Gastroesophageal sphincter (tissue), 4 donors: ENCODE measurements at regions not wholly inside any gene's neighbourhood (a gene's known extent, or its start where the extent isn't known, plus 50 kb on each side); places are given as distances from the start of the nearest gene placed in this dataset.

Source experiments
- ATAC-seq: fragments of 150-250 bp; one replicate; pipeline ENCODE4 v1.9.1; 2016; ENCODE audit warnings: mild to moderate bottlenecking, moderate library complexity
- H3K27ac ChIP-seq, 4 donors: fragments of 200-600 bp; sonication (generic) in 3 of 4; 1 replicate in 3 of 4; 2 replicates in 1 of 4; pipeline ENCODE4 v1.5.1; 2016 to 2019
- H3K27me3 ChIP-seq: fragments of 200-600 bp; sonication (generic); one replicate; pipeline ENCODE4 v1.5.1; 2019
- H3K36me3 ChIP-seq, 2 donors: fragments of 200-600 bp; sonication (generic); one replicate each; pipeline ENCODE4 v1.5.1; 2019; ENCODE audit warnings: control low read depth in 1 of 2
- H3K4me1 ChIP-seq, 3 donors: fragments of 200-600 bp; sonication (generic); 1 replicate in 2 of 3; 2 replicates in 1 of 3; pipeline ENCODE4 v1.5.1; 2016 to 2019; ENCODE audit warnings: control low read depth in 2 of 3
- H3K4me3 ChIP-seq, 2 donors: fragments of 200-600 bp; sonication (generic); one replicate each; pipeline ENCODE4 v1.5.1; 2019; ENCODE audit warnings: mild to moderate bottlenecking in 1 of 2, moderate library complexity in 1 of 2
- H3K9me3 ChIP-seq, 3 donors: fragments of 200-600 bp; sonication (generic); one replicate each; pipeline ENCODE4 v1.5.1; 2017 to 2019; ENCODE audit warnings: control low read depth in 2 of 3
- EP300 ChIP-seq: sonication (generic); formaldehyde crosslinking; IDR thresholded peaks from one replicate; pipeline ENCODE4 v1.6.1; 2017; ENCODE audit warnings: antibody characterized with exemption, mild to moderate bottlenecking
- POLR2A ChIP-seq, 2 donors: fragments of 450-650 bp; IDR thresholded peaks; one replicate each; pipeline ENCODE4 v1.6.1; 2017; ENCODE audit warnings: antibody characterized with exemption in 2 of 2, mild to moderate bottlenecking in 2 of 2, moderate library complexity in 1 of 2
- POLR2AphosphoS5 ChIP-seq: sonication (generic); formaldehyde crosslinking; IDR thresholded peaks from one replicate; pipeline ENCODE4 v1.6.1; 2017; ENCODE audit warnings: antibody characterized with exemption
- WGBS, 2 donors: methylation state at CpG; one replicate each; pipeline ENCODE4 v1.1.5; 2018; ENCODE audit warnings: low coverage in 1 of 2; 5-methylcytosine and 5-hydroxymethylcytosine counted together
- TF ChIP-seq, protein P1 (sequence below), 4 experiments: fragments of 200-600 bp in 2 of 4; fragments of 450-650 bp in 2 of 4; sonication (generic) in 1 of 4; IDR thresholded peaks; one replicate each; pipeline ENCODE4 v1.5.1; 2017 to 2019; ENCODE audit warnings: antibody characterized with exemption in 4 of 4, mild to moderate bottlenecking in 2 of 4, moderate library complexity in 2 of 4

DNA sequence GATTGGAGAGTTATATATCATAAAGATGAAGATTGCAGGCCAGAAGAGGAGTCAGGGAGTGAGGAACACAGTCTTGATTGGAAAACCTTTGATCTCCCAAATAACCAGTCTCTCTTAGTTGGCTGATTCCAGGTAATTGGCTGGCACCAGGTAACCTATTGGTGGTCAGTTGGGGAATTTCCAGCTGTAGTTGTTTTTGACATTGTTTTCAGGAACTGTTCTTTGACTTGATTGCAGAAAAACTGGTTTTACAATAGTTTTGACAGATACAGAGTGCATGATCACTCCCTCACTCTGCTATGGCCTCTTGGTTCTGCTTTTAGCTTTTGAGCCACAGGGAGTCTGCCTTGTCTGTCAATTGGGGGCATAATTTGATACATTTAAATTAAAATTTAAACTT, 71.6 kb downstream of the ZNF641 start:
- TF ChIP-seq POLR2AphosphoS5, result no peak
- no peak for TF ChIP-seq EP300
- TF ChIP-seq, protein P1, sequence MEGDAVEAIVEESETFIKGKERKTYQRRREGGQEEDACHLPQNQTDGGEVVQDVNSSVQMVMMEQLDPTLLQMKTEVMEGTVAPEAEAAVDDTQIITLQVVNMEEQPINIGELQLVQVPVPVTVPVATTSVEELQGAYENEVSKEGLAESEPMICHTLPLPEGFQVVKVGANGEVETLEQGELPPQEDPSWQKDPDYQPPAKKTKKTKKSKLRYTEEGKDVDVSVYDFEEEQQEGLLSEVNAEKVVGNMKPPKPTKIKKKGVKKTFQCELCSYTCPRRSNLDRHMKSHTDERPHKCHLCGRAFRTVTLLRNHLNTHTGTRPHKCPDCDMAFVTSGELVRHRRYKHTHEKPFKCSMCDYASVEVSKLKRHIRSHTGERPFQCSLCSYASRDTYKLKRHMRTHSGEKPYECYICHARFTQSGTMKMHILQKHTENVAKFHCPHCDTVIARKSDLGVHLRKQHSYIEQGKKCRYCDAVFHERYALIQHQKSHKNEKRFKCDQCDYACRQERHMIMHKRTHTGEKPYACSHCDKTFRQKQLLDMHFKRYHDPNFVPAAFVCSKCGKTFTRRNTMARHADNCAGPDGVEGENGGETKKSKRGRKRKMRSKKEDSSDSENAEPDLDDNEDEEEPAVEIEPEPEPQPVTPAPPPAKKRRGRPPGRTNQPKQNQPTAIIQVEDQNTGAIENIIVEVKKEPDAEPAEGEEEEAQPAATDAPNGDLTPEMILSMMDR (IDR thresholded peaks at IDR 0.05), result no peak
- TF ChIP-seq POLR2A (IDR thresholded peaks at IDR 0.05), result no peak
- no peak for ATAC-seq
- Histone ChIP-seq H3K36me3 (no peaks in the 10 kb centered on the region), H3K4me1 (no peaks in the 10 kb centered on the region), H3K27me3 (no peaks in the 10 kb centered on the region), H3K4me3 (no peak overlapping the region), H3K9me3 (peaks cover 0 to 29% (median 0%) of the 10 kb centered on the region in 3 donors), H3K27ac (no peak overlapping the region)

GRCh38 chr12:48276621-48277020, 73.5 kb upstream of the OR10AD1 start:
- TF ChIP-seq EP300 (no peak), POLR2AphosphoS5 (no peak), POLR2A (IDR thresholded peaks at IDR 0.05) (no peak)
- TF ChIP-seq, protein P1 (IDR thresholded peaks at IDR 0.05), result no peak
- H3K36me3 ChIP-seq, result no peaks in the 10 kb centered on the region
- H3K9me3 ChIP-seq, result peaks cover 0 to 31% (median 0%) of the 10 kb centered on the region in 3 donors
- H3K27ac ChIP-seq, result no peak overlapping the region
- no peak for ATAC-seq
- H3K4me3 ChIP-seq, result no peak overlapping the region
- whole genome bisulfite sequencing, 2 donors, result 68 to 90% methylated on average over 2 of the region's 2 CpGs
- no peaks in the 10 kb centered on the region for H3K27me3 ChIP-seq
- H3K4me1 ChIP-seq, result no peaks in the 10 kb centered on the region

DNA sequence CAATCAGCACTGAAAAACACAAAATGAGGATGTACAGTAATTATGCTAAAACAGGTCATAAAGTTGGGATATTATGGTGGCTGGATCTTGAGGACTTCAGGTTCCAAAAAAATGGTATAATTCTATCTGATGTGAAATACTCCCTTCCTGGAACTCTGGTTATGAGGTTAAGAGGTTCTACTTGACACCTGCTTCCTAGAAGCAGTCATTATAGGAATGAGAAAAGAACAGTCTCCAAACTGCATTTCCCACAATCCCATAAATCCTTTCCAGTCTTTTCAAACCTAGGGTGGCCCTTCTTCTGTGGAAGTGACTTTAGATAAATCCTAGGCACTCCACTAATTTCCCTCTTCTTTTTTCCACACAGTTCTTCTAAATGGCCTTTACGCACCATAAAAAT, 63.7 kb upstream of the OR10AD1 start:
- ATAC-seq, result no peak
- Histone ChIP-seq H3K4me1 (no peaks in the 10 kb centered on the region), H3K27ac (no peak overlapping the region), H3K27me3 (peaks cover 4% of the 10 kb centered on the region), H3K9me3 (no peaks in the 10 kb centered on the region), H3K36me3 (no peaks in the 10 kb centered on the region), H3K4me3 (no peak overlapping the region)
- TF ChIP-seq, protein P1 (IDR thresholded peaks at IDR 0.05), result no peak
- TF ChIP-seq POLR2A (IDR thresholded peaks at IDR 0.05) (no peak), EP300 (no peak), POLR2AphosphoS5 (no peak)
- 88 to 96% methylated on average over 1 of the region's 1 CpG for WGBS, 2 donors

- Histone ChIP-seq H3K4me3 (no peak overlapping the region), H3K9me3 (no peaks in the 10 kb centered on the region), H3K27ac (no peak overlapping the region), H3K36me3 (no peaks in the 10 kb centered on the region), H3K4me1 (no peaks in the 10 kb centered on the region), H3K27me3 (peaks cover 4% of the 10 kb centered on the region)
- no peak for ATAC-seq
- TF ChIP-seq, protein P1 (IDR thresholded peaks at IDR 0.05), result no peak
- no peak for TF ChIP-seq EP300
- TF ChIP-seq POLR2AphosphoS5, result no peak
- no peak for TF ChIP-seq POLR2A (IDR thresholded peaks at IDR 0.05)
These were observed 62.7 kb upstream of the OR10AD1 start for GRCh38 chr12:48265777-48266176.

GRCh38 chr12:48263617-48264016, 60.5 kb upstream of the OR10AD1 start:
- no peaks in the 10 kb centered on the region for H3K4me1 ChIP-seq
- TF ChIP-seq POLR2A (IDR thresholded peaks at IDR 0.05) (no peak), POLR2AphosphoS5 (no peak), EP300 (no peak)
- TF ChIP-seq, protein P1 (IDR thresholded peaks at IDR 0.05), result no peak
- WGBS, 2 donors, result 27 to 60% methylated on average over 1 of the region's 1 CpG
- no peak for ATAC-seq
- H3K27ac ChIP-seq, result no peak overlapping the region
- H3K27me3 ChIP-seq, result no peaks in the 10 kb centered on the region
- H3K36me3 ChIP-seq, result no peaks in the 10 kb centered on the region
- H3K9me3 ChIP-seq, result no peaks in the 10 kb centered on the region
- no peak overlapping the region for H3K4me3 ChIP-seq
